ENCODE measurements at regions not wholly inside any gene's neighbourhood (a gene's known extent, or its start where the extent isn't known, plus 50 kb on each side); places are given as distances from the start of the nearest gene placed in this dataset.

GRCh38 chr12:42704340-42704739, 114.8 kb upstream of the PRICKLE1 start:
- TF ChIP-seq CTCF (IDR thresholded peaks at IDR 0.05; ENCODE audit: low read depth, low read length) = no peak
- TF ChIP-seq POLR2A (IDR thresholded peaks at IDR 0.05; ENCODE audit: extremely low read depth, insufficient read length) = no peak
